HG03354 (cell line): ENCODE measurements at regions not wholly inside any gene's neighbourhood (a gene's known extent, or its start where the extent isn't known, plus 50 kb on each side); places are given as distances from the start of the nearest gene placed in this dataset.
"Not testable (repeated sequence)": the region's sequence is repeated elsewhere in the genome, so short reads cannot be mapped to it uniquely, and the experiment has no call there.

ENCODE experiments used
- ATAC-seq: cut with Tn5 transposase; IDR thresholded peaks from one replicate; pipeline ENCODE4 v1.9.1; 2021; ENCODE audit warnings: mild to moderate bottlenecking; ENCODE audit not compliant: unreplicated experiment, poor library complexity, severe bottlenecking

GRCh38 chr12:69168363-69168762 is 71.0 kb upstream of the CPSF6 start:
- no peak for ATAC-seq

DNA sequence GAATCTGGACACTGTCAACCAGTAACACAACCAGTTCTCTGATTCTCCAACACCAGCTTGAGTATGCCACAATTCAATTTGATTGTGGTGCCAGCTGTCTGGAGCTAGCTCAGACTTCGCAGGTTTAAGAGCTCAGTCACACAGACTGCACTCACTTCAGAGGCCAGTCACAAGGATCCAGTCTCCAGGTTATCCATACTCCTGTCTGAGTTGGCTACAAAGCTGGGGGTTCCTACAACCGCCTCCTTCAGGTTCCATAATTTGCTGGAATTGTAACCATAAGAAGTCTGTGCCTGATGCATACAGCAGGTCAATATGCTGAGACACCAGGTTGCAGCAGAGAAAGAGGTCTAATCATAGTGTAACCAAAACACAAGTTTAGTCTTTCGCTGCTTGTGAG is 70.5 kb upstream of the CPSF6 start:
- ATAC-seq = no peak

GRCh38 chr12:69170293-69170692 is 69.1 kb upstream of the CPSF6 start:
- no peak for ATAC-seq

GRCh38 chr12:69171881-69172280 is 67.5 kb upstream of the CPSF6 start:
- ATAC-seq = no peak

- no peak for ATAC-seq
Measured at GRCh38 chr12:69172491-69172890, 66.9 kb upstream of the CPSF6 start.

DNA sequence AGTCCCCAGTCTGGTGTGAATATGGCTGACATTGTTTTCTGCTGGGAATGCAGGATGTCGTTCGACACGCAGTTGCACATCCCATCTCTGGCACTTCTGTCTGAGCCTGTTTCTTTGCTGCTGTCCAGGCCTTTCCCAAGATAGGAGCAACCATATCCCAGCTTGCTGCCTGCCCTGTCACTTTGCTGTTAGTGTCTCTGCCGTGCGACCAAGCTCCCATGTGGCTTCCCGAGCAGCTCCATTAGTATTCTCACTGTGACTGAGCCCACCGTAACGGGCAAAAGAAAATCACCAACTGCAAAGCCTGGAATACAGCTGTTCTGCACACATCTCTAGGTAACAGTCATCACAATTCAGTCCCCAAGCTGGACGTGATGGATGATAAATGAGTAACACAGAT is 66.0 kb upstream of the CPSF6 start:
- no peak for ATAC-seq

- ATAC-seq = no peak
Measured at GRCh38 chr12:69179786-69180185, 59.6 kb upstream of the CPSF6 start.

- not testable (repeated sequence) for ATAC-seq
Measured at GRCh38 chr12:69187572-69187971, 51.8 kb upstream of the CPSF6 start.

- ATAC-seq = no peak
Measured at GRCh38 chr12:69189378-69189978, 49.9 kb upstream of the CPSF6 start.
